ENCODE measurements at regions not wholly inside any gene's neighbourhood (a gene's known extent, or its start where the extent isn't known, plus 50 kb on each side); places are given as distances from the start of the nearest gene placed in this dataset.

GRCh38 chr9:91150273-91150997 lies 211.3 kb downstream of the AUH start:
- TF ChIP-seq POLR2AphosphoS5 (IDR thresholded peaks at IDR 0.05; ENCODE audit: borderline replicate concordance, low read depth, low read length) = no peak
- TF ChIP-seq EZH2 (IDR thresholded peaks at IDR 0.05) = no peak
- no peak for TF ChIP-seq FOXP2 (optimal IDR thresholded peaks at IDR 0.05; ENCODE audit: control extremely low read depth, extremely low read length, insufficient read depth)
